ENCODE measurements at regions not wholly inside any gene's neighbourhood (a gene's known extent, or its start where the extent isn't known, plus 50 kb on each side); places are given as distances from the start of the nearest gene placed in this dataset.
A peak's percentile ranks its signal among the peaks of the same experiment; 100 is the strongest.

GRCh38 chr11:26843539-26843938 is 121.7 kb upstream of the SLC5A12 start:
- Histone ChIP-seq H3K27ac (ENCODE audit: low read depth in 2 of 2, low read length in 2 of 2) (no peak overlapping the region), H3K4me1 (ENCODE audit: control insufficient read depth in 2 of 3, insufficient read depth in 2 of 3, low read depth in 1 of 3, low read length in 3 of 3) (peaks cover 0 to 15% (median 4%) of the 10 kb centered on the region in 3 donors), H3K36me3 (ENCODE audit: control insufficient read depth in 2 of 3, insufficient read depth in 3 of 3, low read length in 3 of 3) (no peaks in the 10 kb centered on the region), H3K9ac (ENCODE audit: low read length in 3 of 3) (no peak overlapping the region), H3K27me3 (ENCODE audit: control insufficient read depth, insufficient read depth, low read length) (no peaks in the 10 kb centered on the region), H3K4me3 (ENCODE audit: low read length in 3 of 3) (no peak overlapping the region), H3K9me3 (ENCODE audit: control insufficient read depth in 2 of 3, insufficient read depth in 1 of 3, low read length in 3 of 3) (no peaks in the 10 kb centered on the region)
- intact Hi-C loops (cut with DNase I): no loop called here
- no peak for TF ChIP-seq CTCF (IDR thresholded peaks at IDR 0.05; ENCODE audit: borderline replicate concordance, extremely low read depth, insufficient read depth)
- DNase-seq (no peak), FAIRE-seq (no peak)

- H3K36me3 ChIP-seq (ENCODE audit: control insufficient read depth in 2 of 3, insufficient read depth in 3 of 3, low read length in 3 of 3): no peaks in the 10 kb centered on the region
- no peak overlapping the region for H3K9ac ChIP-seq (ENCODE audit: low read length in 3 of 3)
- no peak for FAIRE-seq
- intact Hi-C loops (cut with DNase I): no loop called here
- no peaks in the 10 kb centered on the region for H3K27me3 ChIP-seq (ENCODE audit: control insufficient read depth, insufficient read depth, low read length)
- peaks cover 0 to 24% (median 8%) of the 10 kb centered on the region in 3 donors for H3K4me1 ChIP-seq (ENCODE audit: control insufficient read depth in 2 of 3, insufficient read depth in 2 of 3, low read depth in 1 of 3, low read length in 3 of 3)
- no peak for DNase-seq
- no peak for TF ChIP-seq CTCF (IDR thresholded peaks at IDR 0.05; ENCODE audit: borderline replicate concordance, extremely low read depth, insufficient read depth)
- no peaks in the 10 kb centered on the region for H3K9me3 ChIP-seq (ENCODE audit: control insufficient read depth in 2 of 3, insufficient read depth in 1 of 3, low read length in 3 of 3)
- H3K4me3 ChIP-seq (ENCODE audit: low read length in 3 of 3): no peak overlapping the region
- no peak overlapping the region for H3K27ac ChIP-seq (ENCODE audit: low read depth in 2 of 2, low read length in 2 of 2)
Measured at GRCh38 chr11:26844963-26845362, 123.1 kb upstream of the SLC5A12 start.

DNA sequence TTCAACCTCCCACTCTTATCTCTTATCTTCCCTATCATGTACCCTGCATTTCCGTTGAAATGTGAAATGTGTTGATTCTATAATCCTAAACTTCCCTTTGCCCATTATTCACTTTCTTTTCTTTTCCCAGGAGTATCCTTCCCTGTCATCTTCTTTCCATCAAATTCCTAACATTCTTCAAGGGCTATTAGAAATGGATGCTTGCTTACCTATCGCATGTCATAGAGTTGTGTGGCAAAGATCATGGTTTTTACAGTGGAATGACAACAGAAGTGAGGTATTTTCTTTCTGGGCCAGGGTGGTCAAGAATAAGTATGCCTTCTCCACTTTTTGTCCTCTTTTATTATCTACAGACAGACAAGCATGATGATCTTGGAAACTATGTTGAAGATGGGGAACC is 124.4 kb upstream of the SLC5A12 start:
- no peak overlapping the region for H3K9ac ChIP-seq (ENCODE audit: low read length in 3 of 3)
- no peaks in the 10 kb centered on the region for H3K27me3 ChIP-seq (ENCODE audit: control insufficient read depth, insufficient read depth, low read length)
- no peak overlapping the region for H3K4me3 ChIP-seq (ENCODE audit: low read length in 3 of 3)
- DNase-seq (no peak), FAIRE-seq (no peak)
- TF ChIP-seq CTCF (IDR thresholded peaks at IDR 0.05; ENCODE audit: borderline replicate concordance, extremely low read depth, insufficient read depth): no peak
- H3K27ac ChIP-seq (ENCODE audit: low read depth in 2 of 2, low read length in 2 of 2): peak overlapping the region in 1 of 2 donors; percentile 21
- H3K9me3 ChIP-seq (ENCODE audit: control insufficient read depth in 2 of 3, insufficient read depth in 1 of 3, low read length in 3 of 3): no peaks in the 10 kb centered on the region
- H3K36me3 ChIP-seq (ENCODE audit: control insufficient read depth in 2 of 3, insufficient read depth in 3 of 3, low read length in 3 of 3): no peaks in the 10 kb centered on the region
- intact Hi-C loops (cut with DNase I): no loop called here
- peaks cover 0 to 16% (median 8%) of the 10 kb centered on the region in 3 donors for H3K4me1 ChIP-seq (ENCODE audit: control insufficient read depth in 2 of 3, insufficient read depth in 2 of 3, low read depth in 1 of 3, low read length in 3 of 3)

- Histone ChIP-seq H3K36me3 (ENCODE audit: control insufficient read depth in 2 of 3, insufficient read depth in 3 of 3, low read length in 3 of 3) (no peaks in the 10 kb centered on the region), H3K4me1 (ENCODE audit: control insufficient read depth in 2 of 3, insufficient read depth in 2 of 3, low read depth in 1 of 3, low read length in 3 of 3) (peaks cover 0 to 13% (median 5%) of the 10 kb centered on the region in 3 donors), H3K4me3 (ENCODE audit: low read length in 3 of 3) (no peak overlapping the region), H3K27me3 (ENCODE audit: control insufficient read depth, insufficient read depth, low read length) (no peaks in the 10 kb centered on the region), H3K9ac (ENCODE audit: low read length in 3 of 3) (no peak overlapping the region), H3K9me3 (ENCODE audit: control insufficient read depth in 2 of 3, insufficient read depth in 1 of 3, low read length in 3 of 3) (no peaks in the 10 kb centered on the region), H3K27ac (ENCODE audit: low read depth in 2 of 2, low read length in 2 of 2) (peak overlapping the region in 1 of 2 donors; percentile 45)
- no peak for TF ChIP-seq CTCF (IDR thresholded peaks at IDR 0.05; ENCODE audit: borderline replicate concordance, extremely low read depth, insufficient read depth)
- DNase-seq: peak in 2 of 5 donors; percentile 65 to 82
- FAIRE-seq: no peak
- intact Hi-C loops (cut with DNase I): no loop called here
Measured at GRCh38 chr11:26847459-26847858, 125.6 kb upstream of the SLC5A12 start.
